GM12878 (cell line): ENCODE measurements at regions not wholly inside any gene's neighbourhood (a gene's known extent, or its start where the extent isn't known, plus 50 kb on each side); places are given as distances from the start of the nearest gene placed in this dataset.

ENCODE experiments used
- ATF3 ChIP-seq: IDR thresholded peaks from 2 replicates; pipeline ENCODE4 v1.6.1; 2011; ENCODE audit warnings: low read depth, mild to moderate bottlenecking, low read length, moderate library complexity, borderline replicate concordance; ENCODE audit errors: extremely low read depth
- ATF7 ChIP-seq: fragments of 450-650 bp; IDR thresholded peaks from 2 replicates; pipeline ENCODE4 v1.6.1; 2016; ENCODE audit warnings: low read depth, mild to moderate bottlenecking
- BHLHE40 ChIP-seq, 2 experiments: fragments of 450-650 bp in 1 of 2; IDR thresholded peaks; 2 replicates each; pipeline ENCODE4 v1.6.1; 2011 to 2017; ENCODE audit warnings: low read depth in 2 of 2, borderline replicate concordance in 1 of 2, improper control_type of control experiment in 1 of 2, low read length in 1 of 2, mild to moderate bottlenecking in 1 of 2
- CHD4 ChIP-seq: fragments of 200-600 bp; sonication (generic); IDR thresholded peaks from 2 replicates; pipeline ENCODE4 v1.6.1; 2016; ENCODE audit warnings: mild to moderate bottlenecking
- EED ChIP-seq: sonication (generic); IDR thresholded peaks from 2 replicates; pipeline ENCODE4 v1.6.1; 2016; ENCODE audit warnings: antibody characterized with exemption, low read depth
- FOXK2 ChIP-seq: fragments of 450-650 bp; IDR thresholded peaks from 2 replicates; pipeline ENCODE4 v1.6.1; 2017; ENCODE audit warnings: mild to moderate bottlenecking, moderate library complexity
- FOXM1 ChIP-seq: IDR thresholded peaks from 2 replicates; pipeline ENCODE4 v1.6.1; 2012; ENCODE audit warnings: low read depth, mild to moderate bottlenecking, inconsistent platforms, low read length, moderate library complexity
- GATAD2B ChIP-seq: fragments of 450-650 bp; conservative IDR thresholded peaks from 2 replicates; pipeline ENCODE4 v1.6.1; 2017; ENCODE audit warnings: low read depth, mild to moderate bottlenecking, moderate library complexity
- HDGF ChIP-seq: fragments of 450-650 bp; IDR thresholded peaks from 2 replicates; pipeline ENCODE4 v1.6.1; 2016; ENCODE audit warnings: antibody characterized with exemption
- IKZF2 ChIP-seq, 2 experiments: fragments of 450-650 bp; IDR thresholded peaks; 2 replicates each; pipeline ENCODE4 v1.6.1; 2017; ENCODE audit warnings: mild to moderate bottlenecking in 2 of 2, moderate library complexity in 2 of 2
- MAX ChIP-seq: IDR thresholded peaks from 2 replicates; pipeline ENCODE4 v1.6.1; 2012; ENCODE audit warnings: low read depth, low read length, improper control_type of control experiment
- MEF2A ChIP-seq: IDR thresholded peaks from 2 replicates; pipeline ENCODE4 v1.6.1; 2011; ENCODE audit warnings: low read depth, mild to moderate bottlenecking, low read length, moderate library complexity; ENCODE audit not compliant: insufficient read depth
- MEF2B ChIP-seq: fragments of 450-650 bp; IDR thresholded peaks from 2 replicates; pipeline ENCODE4 v1.6.1; 2018; ENCODE audit warnings: mild to moderate bottlenecking, moderate library complexity; ENCODE audit not compliant: partially characterized antibody, poor library complexity, severe bottlenecking
- NBN ChIP-seq: fragments of 450-650 bp; IDR thresholded peaks from 2 replicates; pipeline ENCODE4 v1.6.1; 2016
- NFIC ChIP-seq: IDR thresholded peaks from 2 replicates; pipeline ENCODE4 v1.6.1; 2012; ENCODE audit warnings: low read depth, mild to moderate bottlenecking, inconsistent platforms, low read length, moderate library complexity
- NFXL1 ChIP-seq: fragments of 450-650 bp; IDR thresholded peaks from 2 replicates; pipeline ENCODE4 v1.6.1; 2017; ENCODE audit warnings: antibody characterized with exemption, mild to moderate bottlenecking, borderline replicate concordance
- NR2C1 ChIP-seq: fragments of 450-650 bp; IDR thresholded peaks from 2 replicates; pipeline ENCODE4 v1.6.1; 2017; ENCODE audit warnings: antibody characterized with exemption, mild to moderate bottlenecking, moderate library complexity
- NR2C2 ChIP-seq: IDR thresholded peaks from 2 replicates; pipeline ENCODE4 v1.6.1; 2011; ENCODE audit warnings: borderline replicate concordance, low read depth; ENCODE audit not compliant: control insufficient read depth, insufficient read length
- RAD21 ChIP-seq: IDR thresholded peaks from 2 replicates; pipeline ENCODE4 v1.6.1; 2011; ENCODE audit warnings: mild to moderate bottlenecking, low read depth, low read length, moderate library complexity; ENCODE audit not compliant: insufficient read depth
- RBBP5 ChIP-seq: fragments of 200-600 bp; sonication (generic); conservative IDR thresholded peaks from 2 replicates; pipeline ENCODE4 v1.6.1; 2016
- SIN3A ChIP-seq: IDR thresholded peaks from 2 replicates; pipeline ENCODE4 v1.6.1; 2012; ENCODE audit warnings: low read depth, low read length, improper control_type of control experiment
- SMAD5 ChIP-seq: IDR thresholded peaks from 2 replicates; pipeline ENCODE4 v1.6.1; 2016; ENCODE audit warnings: antibody characterized with exemption, low read depth
- SMARCA5 ChIP-seq: fragments of 450-650 bp; IDR thresholded peaks from 2 replicates; pipeline ENCODE4 v1.6.1; 2017; ENCODE audit warnings: mild to moderate bottlenecking
- SUPT20H ChIP-seq: IDR thresholded peaks from 2 replicates; pipeline ENCODE4 v1.6.1; 2011; ENCODE audit warnings: low read depth, mild to moderate bottlenecking, low read length, moderate library complexity, borderline replicate concordance; ENCODE audit not compliant: control insufficient read depth
- TCF3 ChIP-seq: IDR thresholded peaks from 2 replicates; pipeline ENCODE4 v1.6.1; 2012; ENCODE audit warnings: low read depth, mild to moderate bottlenecking, low read length, borderline replicate concordance; ENCODE audit not compliant: insufficient read depth
- TCF7 ChIP-seq: IDR thresholded peaks from 2 replicates; pipeline ENCODE4 v1.6.1; 2014; ENCODE audit warnings: antibody characterized with exemption, borderline replicate concordance
- ZSCAN29 ChIP-seq: fragments of 450-650 bp; IDR thresholded peaks from 2 replicates; pipeline ENCODE4 v1.6.1; 2017; ENCODE audit warnings: mild to moderate bottlenecking, moderate library complexity
- TF ChIP-seq, protein P1 (sequence below): fragments of 150-350 bp; IDR thresholded peaks from 2 replicates; pipeline ENCODE4 v1.6.1; 2016; ENCODE audit warnings: low read depth, low read length

GRCh38 chr14:34227834-34228649, 234.0 kb downstream of the SPTSSA start (continued):
- no peak for TF ChIP-seq SMAD5
- TF ChIP-seq SUPT20H: no peak
- no peak for TF ChIP-seq FOXM1
- TF ChIP-seq SIN3A: no peak
- TF ChIP-seq RBBP5: no peak
- TF ChIP-seq ATF3: no peak
- no peak for TF ChIP-seq HDGF
- TF ChIP-seq EED: no peak
- 0 out of 2 replicates have a peak, but pooled peaks have one; percentile 26 for TF ChIP-seq MAX
- peak; percentile 81 for TF ChIP-seq RAD21
- no peak for TF ChIP-seq NR2C2
- no peak for TF ChIP-seq CHD4
- TF ChIP-seq, protein P1, sequence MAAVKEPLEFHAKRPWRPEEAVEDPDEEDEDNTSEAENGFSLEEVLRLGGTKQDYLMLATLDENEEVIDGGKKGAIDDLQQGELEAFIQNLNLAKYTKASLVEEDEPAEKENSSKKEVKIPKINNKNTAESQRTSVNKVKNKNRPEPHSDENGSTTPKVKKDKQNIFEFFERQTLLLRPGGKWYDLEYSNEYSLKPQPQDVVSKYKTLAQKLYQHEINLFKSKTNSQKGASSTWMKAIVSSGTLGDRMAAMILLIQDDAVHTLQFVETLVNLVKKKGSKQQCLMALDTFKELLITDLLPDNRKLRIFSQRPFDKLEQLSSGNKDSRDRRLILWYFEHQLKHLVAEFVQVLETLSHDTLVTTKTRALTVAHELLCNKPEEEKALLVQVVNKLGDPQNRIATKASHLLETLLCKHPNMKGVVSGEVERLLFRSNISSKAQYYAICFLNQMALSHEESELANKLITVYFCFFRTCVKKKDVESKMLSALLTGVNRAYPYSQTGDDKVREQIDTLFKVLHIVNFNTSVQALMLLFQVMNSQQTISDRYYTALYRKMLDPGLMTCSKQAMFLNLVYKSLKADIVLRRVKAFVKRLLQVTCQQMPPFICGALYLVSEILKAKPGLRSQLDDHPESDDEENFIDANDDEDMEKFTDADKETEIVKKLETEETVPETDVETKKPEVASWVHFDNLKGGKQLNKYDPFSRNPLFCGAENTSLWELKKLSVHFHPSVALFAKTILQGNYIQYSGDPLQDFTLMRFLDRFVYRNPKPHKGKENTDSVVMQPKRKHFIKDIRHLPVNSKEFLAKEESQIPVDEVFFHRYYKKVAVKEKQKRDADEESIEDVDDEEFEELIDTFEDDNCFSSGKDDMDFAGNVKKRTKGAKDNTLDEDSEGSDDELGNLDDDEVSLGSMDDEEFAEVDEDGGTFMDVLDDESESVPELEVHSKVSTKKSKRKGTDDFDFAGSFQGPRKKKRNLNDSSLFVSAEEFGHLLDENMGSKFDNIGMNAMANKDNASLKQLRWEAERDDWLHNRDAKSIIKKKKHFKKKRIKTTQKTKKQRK: no peak
- TF ChIP-seq ZSCAN29: no peak
- no peak for TF ChIP-seq MEF2A
- no peak for TF ChIP-seq FOXK2
- TF ChIP-seq SMARCA5: peak; percentile 45; the same call in 1 of the 2 replicates
- TF ChIP-seq MEF2B: peak; percentile 83
- no peak for TF ChIP-seq ATF7
- TF ChIP-seq IKZF2 (IDR thresholded peaks at IDR 0.05): no peak; a peak in 1 of 4 replicates
- 0 out of 2 replicates have a peak, but pooled peaks have one; percentile 30 for TF ChIP-seq GATAD2B
- TF ChIP-seq NFIC: no peak
- TF ChIP-seq NR2C1: no peak
- TF ChIP-seq TCF7: no peak
- peak; percentile 31 to 42; a peak in 1 of 4 replicates for TF ChIP-seq BHLHE40 (IDR thresholded peaks at IDR 0.05; ENCODE audit: borderline replicate concordance in 1 of 2, low read depth in 2 of 2, low read length in 1 of 2)
- no peak for TF ChIP-seq TCF3
- no peak for TF ChIP-seq NFXL1
- 0 out of 2 replicates have a peak, but pooled peaks have one; percentile 48 for TF ChIP-seq NBN
